ENCODE measurements at regions not wholly inside any gene's neighbourhood (a gene's known extent, or its start where the extent isn't known, plus 50 kb on each side); places are given as distances from the start of the nearest gene placed in this dataset.

GRCh38 chr11:19547044-19547443 is 165.6 kb upstream of the NAV2 start:
- no peaks in the 10 kb centered on the region for H3K9me3 ChIP-seq (replicated peaks in 1 of 3)
- H3K4me3 ChIP-seq, result no peak overlapping the region
- WGBS, 4 donors, result 75 to 89% (median 79%) methylated on average over 1 to 3 of the region's 3 CpGs
- H3K27ac ChIP-seq, result no peak overlapping the region
- no peaks in the 10 kb centered on the region for H3K27me3 ChIP-seq
- no peaks in the 10 kb centered on the region for H3K4me1 ChIP-seq (replicated peaks in 1 of 2)
- DNase-seq, result no peak
- no peaks in the 10 kb centered on the region for H3K36me3 ChIP-seq (replicated peaks in 1 of 2)
- intact Hi-C loops (cut with DNase I), result no loop called here
- no peak for TF ChIP-seq POLR2A (IDR thresholded peaks at IDR 0.05)

- Histone ChIP-seq H3K27ac (no peak overlapping the region), H3K4me1 (replicated peaks in 1 of 2) (no peaks in the 10 kb centered on the region), H3K36me3 (replicated peaks in 1 of 2) (no peaks in the 10 kb centered on the region), H3K27me3 (no peaks in the 10 kb centered on the region), H3K9me3 (replicated peaks in 1 of 3) (no peaks in the 10 kb centered on the region), H3K4me3 (no peak overlapping the region)
- no peak for DNase-seq
- 77 to 100% (median 90%) methylated on average over 4 to 5 of the region's 5 CpGs for WGBS, 4 donors
- TF ChIP-seq POLR2A (IDR thresholded peaks at IDR 0.05), result no peak
- no peak for TF ChIP-seq CTCF (IDR thresholded peaks at IDR 0.05)
- intact Hi-C loops (cut with DNase I), result no loop called here
Observed at GRCh38 chr11:19546325-19546724, 166.3 kb upstream of the NAV2 start.

- DNase-seq, result no peak
- H3K36me3 ChIP-seq (replicated peaks in 1 of 2), result no peaks in the 10 kb centered on the region
- H3K27me3 ChIP-seq, result no peaks in the 10 kb centered on the region
- no peak for TF ChIP-seq CTCF (IDR thresholded peaks at IDR 0.05)
- no peak for TF ChIP-seq POLR2A (IDR thresholded peaks at IDR 0.05)
- intact Hi-C loops (cut with DNase I), result no loop called here
- no peak overlapping the region for H3K27ac ChIP-seq
- no peaks in the 10 kb centered on the region for H3K9me3 ChIP-seq (replicated peaks in 1 of 3)
- H3K4me1 ChIP-seq (replicated peaks in 1 of 2), result no peaks in the 10 kb centered on the region
- 79 to 96% (median 91%) methylated on average over 3 of the region's 3 CpGs for WGBS, 4 donors
- no peak overlapping the region for H3K4me3 ChIP-seq
Observed at GRCh38 chr11:19541521-19542049, 171.1 kb upstream of the NAV2 start.

GRCh38 chr11:19539861-19540260 is 172.8 kb upstream of the NAV2 start:
- 81 to 87% (median 85%) methylated on average over 5 to 6 of the region's 6 CpGs for WGBS, 4 donors
- TF ChIP-seq CTCF (IDR thresholded peaks at IDR 0.05) (no peak), POLR2A (IDR thresholded peaks at IDR 0.05) (no peak)
- Histone ChIP-seq H3K4me3 (no peak overlapping the region), H3K9me3 (replicated peaks in 1 of 3) (no peaks in the 10 kb centered on the region), H3K36me3 (replicated peaks in 1 of 2) (no peaks in the 10 kb centered on the region), H3K4me1 (replicated peaks in 1 of 2) (no peaks in the 10 kb centered on the region), H3K27ac (no peak overlapping the region), H3K27me3 (no peaks in the 10 kb centered on the region)
- no peak for DNase-seq
- intact Hi-C loops (cut with DNase I), result no loop called here

- no peaks in the 10 kb centered on the region for H3K36me3 ChIP-seq (replicated peaks in 1 of 2)
- no peaks in the 10 kb centered on the region for H3K9me3 ChIP-seq (replicated peaks in 1 of 3)
- no peak overlapping the region for H3K4me3 ChIP-seq
- H3K27me3 ChIP-seq, result no peaks in the 10 kb centered on the region
- no peak overlapping the region for H3K27ac ChIP-seq
- no peaks in the 10 kb centered on the region for H3K4me1 ChIP-seq (replicated peaks in 1 of 2)
- 73 to 87% (median 80%) methylated on average over 3 of the region's 3 CpGs for WGBS, 4 donors
- TF ChIP-seq POLR2A (IDR thresholded peaks at IDR 0.05) (no peak), CTCF (IDR thresholded peaks at IDR 0.05) (no peak)
- DNase-seq, result no peak
- intact Hi-C loops (cut with DNase I), result no loop called here
Observed at GRCh38 chr11:19537803-19538453, 174.7 kb upstream of the NAV2 start.

Measured in adrenal gland (tissue), 9 donors.